IMR-90 (cell line): ENCODE measurements at regions not wholly inside any gene's neighbourhood (a gene's known extent, or its start where the extent isn't known, plus 50 kb on each side); places are given as distances from the start of the nearest gene placed in this dataset.
"Not testable (repeated sequence)": the region's sequence is repeated elsewhere in the genome, so short reads cannot be mapped to it uniquely, and the experiment has no call there.

ENCODE experiments used
- CTCF ChIP-seq: conservative IDR thresholded peaks from 2 replicates; pipeline ENCODE4 v1.5.1; 2012; ENCODE audit warnings: mild to moderate bottlenecking, low read depth, low read length, improper control_type of control experiment
- MAFK ChIP-seq: IDR thresholded peaks from 2 replicates; pipeline ENCODE4 v1.6.1; 2012; ENCODE audit warnings: low read depth, low read length, improper control_type of control experiment
- POLR2A ChIP-seq: IDR thresholded peaks from 2 replicates; pipeline ENCODE4 v1.6.1; 2012; ENCODE audit warnings: mild to moderate bottlenecking, low read depth, low read length

- TF ChIP-seq CTCF, MAFK, POLR2A: not testable (repeated sequence)
These were observed 893.3 kb upstream of the TPTE start for GRCh38 chr21:9628051-9628450.
